ENCODE measurements at regions not wholly inside any gene's neighbourhood (a gene's known extent, or its start where the extent isn't known, plus 50 kb on each side); places are given as distances from the start of the nearest gene placed in this dataset.
"Not testable (repeated sequence)": the region's sequence is repeated elsewhere in the genome, so short reads cannot be mapped to it uniquely, and the experiment has no call there.

DNA sequence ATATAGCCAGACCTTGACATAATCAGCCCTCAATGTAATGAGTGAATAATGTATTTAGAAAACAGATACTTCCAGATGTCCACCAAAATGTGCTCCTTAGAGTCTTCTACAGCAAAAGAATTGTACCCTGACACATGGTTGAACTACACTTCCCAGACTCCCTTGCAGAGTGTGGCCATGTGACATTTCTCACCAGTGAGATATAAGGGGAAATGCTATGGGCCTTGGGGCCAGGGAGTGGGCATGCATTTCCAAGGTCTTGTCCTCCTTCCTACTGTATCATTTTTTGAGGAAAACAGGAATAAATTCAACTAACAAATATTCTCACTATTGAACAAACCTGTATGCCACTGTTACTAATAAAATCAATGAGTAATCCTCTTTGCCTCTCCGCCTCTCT, 211.4 kb upstream of the SMLR1 start:
- no peak for DNase-seq

DNA sequence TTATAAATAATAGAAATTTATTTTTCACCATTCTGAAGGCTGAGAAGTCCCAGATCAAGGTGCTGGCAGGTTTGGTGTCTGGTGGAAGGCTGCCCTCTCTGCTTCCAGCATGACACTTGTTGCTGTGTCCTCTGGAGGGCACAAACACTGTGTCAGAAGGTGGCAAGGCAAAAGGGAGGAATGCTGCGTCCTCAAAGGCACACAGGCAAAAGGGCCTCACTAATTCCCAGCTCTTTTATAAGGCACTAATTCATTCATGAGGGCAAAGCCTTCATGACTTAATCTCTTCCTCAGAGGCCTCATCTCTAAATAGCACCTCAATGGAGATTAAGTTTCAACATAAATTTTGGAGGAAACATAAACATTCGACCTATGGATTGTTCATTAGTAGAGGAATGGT, 209.5 kb upstream of the SMLR1 start:
- DNase-seq: no peak

GRCh38 chr6:130618806-130619205, 208.4 kb upstream of the SMLR1 start:
- not testable (repeated sequence) for DNase-seq

GRCh38 chr6:130620338-130620781, 206.8 kb upstream of the SMLR1 start:
- DNase-seq: no peak

- no peak for DNase-seq
These were observed 205.1 kb upstream of the SMLR1 start for GRCh38 chr6:130622142-130622541.

GRCh38 chr6:130624046-130624445, 203.2 kb upstream of the SMLR1 start:
- DNase-seq: no peak

GRCh38 chr6:130625825-130626527, 201.2 kb upstream of the SMLR1 start:
- peak; percentile 32 for DNase-seq

DNA sequence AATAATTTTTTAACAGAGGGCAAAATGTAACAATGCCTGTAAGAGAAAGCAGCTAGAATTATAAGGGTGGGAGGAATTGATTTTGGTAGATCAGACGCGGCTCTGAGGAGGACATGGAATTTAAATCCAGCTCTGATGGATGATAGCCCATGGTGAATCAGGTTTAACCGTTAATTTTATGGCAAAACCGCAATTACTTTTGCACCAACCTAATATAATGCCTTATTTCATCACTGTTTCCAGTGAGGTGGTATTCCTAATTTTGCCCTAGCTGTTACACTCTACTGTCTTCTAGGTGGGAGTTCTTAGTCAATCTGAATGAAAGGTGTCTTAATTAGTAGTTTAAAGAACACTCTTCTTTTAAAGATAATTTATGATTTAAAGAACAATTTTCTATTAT, 198.3 kb upstream of the SMLR1 start:
- no peak for DNase-seq

DNA sequence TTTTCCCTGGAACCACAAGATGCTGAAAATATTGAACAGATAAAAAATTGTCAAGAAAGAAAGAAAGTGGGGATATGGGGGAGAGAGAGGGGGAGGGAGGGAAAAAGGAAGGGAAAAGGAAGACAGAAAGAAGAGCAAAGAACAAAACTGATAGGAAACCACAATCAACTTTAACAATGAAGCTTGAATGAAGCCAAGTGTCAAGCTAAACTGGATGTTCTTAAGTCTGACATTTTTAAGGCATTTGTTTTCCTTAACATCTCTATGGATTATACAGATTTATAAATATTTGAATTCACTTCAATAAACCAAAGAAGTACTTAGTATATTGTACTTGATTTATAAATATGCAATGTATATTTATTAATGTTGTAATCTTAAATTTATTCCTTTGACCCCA, 197.6 kb upstream of the SMLR1 start:
- no peak for DNase-seq

DNA sequence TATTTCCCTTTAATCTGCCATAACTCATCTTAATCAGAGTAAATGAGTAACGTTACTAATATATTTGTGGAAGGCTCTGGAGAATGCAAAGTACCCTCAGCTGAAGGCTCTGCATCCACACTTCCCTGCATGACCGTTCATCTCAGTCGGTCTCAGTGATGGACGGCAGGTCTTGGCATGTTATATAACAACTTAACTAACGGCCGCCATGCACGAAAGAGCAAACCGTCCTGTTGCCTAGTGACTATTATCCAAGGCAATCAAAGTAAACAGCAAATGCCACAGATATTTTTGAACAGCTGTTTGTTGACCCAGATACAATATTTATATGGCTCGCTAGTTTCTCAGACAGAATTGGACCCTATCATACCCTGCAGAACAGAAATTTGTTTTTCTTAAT, 194.9 kb upstream of the SMLR1 start:
- DNase-seq: peak; percentile 67

DNA sequence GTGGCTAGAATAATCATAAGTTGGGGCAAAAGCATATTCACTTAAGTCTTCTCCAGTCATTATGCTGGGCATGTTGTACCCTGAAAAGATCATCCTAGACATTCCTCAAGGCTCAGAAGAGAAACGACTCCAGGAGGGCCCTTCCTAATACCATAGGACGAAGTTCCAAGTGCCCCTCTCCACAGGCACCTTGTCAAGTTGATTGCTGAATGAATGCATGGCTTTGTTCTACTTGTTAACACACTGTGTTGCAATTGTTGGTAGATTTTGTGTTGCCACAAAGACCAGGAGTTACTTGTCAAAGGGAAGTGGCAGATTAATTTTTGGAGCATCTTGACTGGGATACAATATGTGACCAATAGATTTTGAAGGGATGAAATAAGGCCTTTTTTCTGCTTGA, 194.3 kb upstream of the SMLR1 start:
- DNase-seq: no peak

DNA sequence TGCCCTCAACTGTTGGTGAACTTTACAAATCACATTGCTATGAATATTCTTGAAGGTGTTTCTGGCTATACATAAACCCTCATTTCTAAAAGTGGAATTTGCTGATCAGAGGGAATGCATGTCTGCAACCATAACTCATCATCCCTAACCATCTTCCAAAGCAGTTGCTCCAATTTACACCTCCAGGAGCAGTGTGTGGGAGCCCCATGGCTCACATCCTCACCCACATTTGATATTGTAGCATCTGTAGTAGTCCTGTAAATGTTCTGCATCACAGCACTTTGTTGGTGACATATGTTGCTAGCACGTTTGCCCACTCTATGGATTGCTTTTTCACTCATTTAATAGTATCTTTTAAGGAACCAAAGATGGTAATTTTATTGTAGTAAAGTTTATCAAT, 183.8 kb upstream of the SMLR1 start:
- no peak for DNase-seq

DNA sequence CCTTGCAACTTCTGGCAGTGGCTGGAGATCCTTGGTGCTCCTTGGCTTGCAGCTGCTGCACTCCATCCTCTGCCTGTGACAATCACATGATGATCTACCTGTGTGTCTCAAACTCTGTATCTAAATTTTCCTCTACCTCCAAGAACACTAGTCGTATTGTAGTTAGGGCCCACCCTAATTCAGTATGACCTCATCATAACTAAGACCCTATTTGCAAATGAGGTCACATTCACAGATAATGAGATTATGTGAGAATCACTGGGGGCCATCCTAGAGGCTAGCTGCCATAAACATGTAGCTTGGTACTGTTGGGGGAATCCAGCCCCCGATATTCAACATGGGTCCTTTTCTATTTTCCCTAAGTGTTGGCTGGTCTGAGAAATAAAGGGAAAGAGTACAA, 183.0 kb upstream of the SMLR1 start:
- DNase-seq: no peak

DNA sequence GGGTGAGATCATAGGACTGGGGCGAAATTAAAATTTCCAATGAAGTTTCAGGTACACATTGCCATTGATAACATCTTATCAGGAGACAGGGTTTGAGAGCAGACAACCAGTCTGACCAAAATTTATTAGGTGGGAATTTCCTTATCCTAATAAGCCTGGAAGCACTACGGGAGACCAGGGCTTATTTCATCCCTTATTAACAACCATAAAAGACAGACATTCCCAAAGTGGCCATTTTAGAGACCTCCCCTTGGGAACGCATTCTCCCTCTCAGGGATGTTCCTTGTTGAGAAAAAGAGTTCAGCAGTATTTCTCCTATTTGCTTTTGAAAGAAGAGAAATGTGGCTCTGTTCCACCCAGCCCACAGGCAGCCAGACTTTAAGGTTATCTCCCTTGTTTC, 182.4 kb upstream of the SMLR1 start:
- not testable (repeated sequence) for DNase-seq

DNA sequence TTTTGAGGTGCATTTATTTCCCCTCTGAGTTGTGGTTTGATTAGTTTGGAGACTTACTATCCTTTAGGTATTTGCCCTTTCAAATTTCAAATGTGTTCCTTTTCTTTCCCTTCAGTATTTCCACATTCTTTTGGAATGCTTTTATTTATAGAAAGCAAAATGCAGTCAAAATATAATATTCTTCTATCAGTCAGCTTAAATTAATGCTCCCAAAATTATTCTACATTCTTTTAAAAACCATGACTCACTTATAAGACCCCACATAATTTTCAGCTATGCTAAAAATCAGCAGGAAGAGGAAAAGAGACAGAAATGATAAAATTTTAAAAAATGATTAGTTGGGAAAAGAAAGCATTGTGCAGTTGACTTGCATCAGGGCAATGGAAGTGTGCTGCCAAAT, 180.0 kb upstream of the SMLR1 start:
- DNase-seq: no peak

- no peak for DNase-seq
These were observed 171.6 kb upstream of the SMLR1 start for GRCh38 chr6:130655586-130655985.

DNA sequence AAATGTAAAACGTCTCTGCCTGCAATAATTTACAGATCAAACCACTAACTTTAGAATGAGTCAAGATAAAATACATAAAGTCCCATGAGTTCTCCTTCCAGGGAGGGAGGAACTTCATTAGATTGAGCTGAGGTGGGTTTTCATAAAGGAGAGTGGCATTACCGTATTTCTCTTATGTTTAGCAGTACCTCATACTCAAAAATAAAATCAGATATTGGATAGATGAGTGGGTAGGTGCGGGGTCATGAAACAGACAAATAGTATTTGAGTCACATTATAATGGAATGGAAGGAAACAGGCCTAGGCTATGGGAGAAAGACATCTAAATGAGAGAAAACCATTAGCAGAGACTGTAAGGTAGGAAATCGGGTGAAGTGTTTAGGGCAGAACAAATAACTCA, 166.1 kb upstream of the SMLR1 start:
- no peak for DNase-seq

GRCh38 chr6:130666786-130667185, 160.4 kb upstream of the SMLR1 start:
- no peak for DNase-seq

DNA sequence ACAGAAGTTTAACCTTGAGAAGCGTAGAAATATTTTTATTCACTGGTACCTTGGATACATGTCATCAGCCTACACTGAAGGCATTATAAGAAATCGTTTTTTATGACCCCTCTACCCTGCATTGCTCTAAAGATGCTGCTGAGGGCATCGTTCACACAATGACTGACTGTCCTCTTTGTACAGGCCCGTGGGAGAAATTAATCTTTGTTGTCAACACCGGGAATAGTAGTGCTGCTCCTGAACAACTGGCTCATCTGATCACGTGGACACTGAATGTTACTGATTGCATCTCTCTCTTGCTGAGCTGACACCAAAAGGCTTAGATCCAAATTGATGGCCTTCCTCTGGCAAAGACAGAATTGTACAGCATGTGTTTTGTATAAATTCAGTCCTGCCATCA, 157.1 kb upstream of the SMLR1 start:
- DNase-seq: no peak

DNA sequence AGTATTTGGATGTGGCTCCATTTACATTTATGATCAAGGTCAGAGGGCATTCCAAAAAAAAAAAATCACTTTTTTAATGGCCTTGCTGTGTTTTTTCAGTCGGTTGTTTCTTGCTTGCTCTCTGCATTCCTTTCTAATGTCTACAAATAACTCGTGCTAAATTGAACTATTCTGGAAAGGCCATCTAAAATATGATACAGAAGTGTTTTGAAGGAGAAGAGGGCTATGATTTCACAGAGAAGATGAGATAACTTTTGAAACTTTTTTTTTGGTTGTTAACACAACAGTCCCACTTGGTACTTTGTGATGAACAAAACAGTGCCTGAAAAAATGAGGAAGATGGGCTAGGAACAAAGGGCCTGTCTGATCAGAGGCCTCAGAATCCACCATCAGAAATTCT, 156.1 kb upstream of the SMLR1 start:
- no peak for DNase-seq

GRCh38 chr6:130671577-130671976, 155.6 kb upstream of the SMLR1 start:
- no peak for DNase-seq

GRCh38 chr6:130672153-130672552, 155.1 kb upstream of the SMLR1 start:
- DNase-seq: no peak

DNA sequence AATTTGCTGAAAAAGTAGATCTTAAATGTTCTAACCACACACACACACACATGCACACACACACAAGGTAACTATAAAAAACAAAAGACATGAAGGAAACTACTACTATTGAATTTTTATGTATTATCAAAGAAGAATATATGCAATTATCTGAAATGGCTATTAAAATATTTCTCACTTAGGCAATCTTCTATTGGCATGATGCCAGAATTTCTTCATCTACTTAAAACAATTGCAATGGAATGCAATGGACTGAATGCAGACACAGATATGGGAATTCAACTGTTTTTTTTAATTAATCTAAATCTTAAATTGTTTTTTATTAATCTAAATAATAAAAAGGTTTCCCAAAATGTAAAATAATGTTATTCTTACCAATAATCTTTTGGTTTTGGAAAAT, 152.6 kb upstream of the SMLR1 start:
- DNase-seq: no peak

DNA sequence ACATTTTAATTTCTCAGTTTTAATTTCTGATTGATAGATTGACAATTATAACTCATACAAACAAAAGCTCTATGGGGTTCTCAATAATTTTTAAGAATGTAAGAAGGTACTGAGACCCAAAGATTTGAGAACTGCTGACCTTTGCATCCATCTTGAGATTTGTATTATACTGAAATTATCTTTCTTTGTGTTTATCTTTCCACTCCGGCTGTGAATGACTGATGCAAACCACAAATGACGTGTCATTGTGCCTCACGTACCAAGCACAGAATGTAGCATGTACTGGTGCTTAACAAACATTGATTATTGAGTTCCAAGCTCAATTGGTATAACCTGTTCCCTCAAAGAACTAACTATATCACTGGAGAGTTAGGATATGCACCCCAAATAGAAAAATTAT, 152.1 kb upstream of the SMLR1 start:
- DNase-seq: no peak

DNA sequence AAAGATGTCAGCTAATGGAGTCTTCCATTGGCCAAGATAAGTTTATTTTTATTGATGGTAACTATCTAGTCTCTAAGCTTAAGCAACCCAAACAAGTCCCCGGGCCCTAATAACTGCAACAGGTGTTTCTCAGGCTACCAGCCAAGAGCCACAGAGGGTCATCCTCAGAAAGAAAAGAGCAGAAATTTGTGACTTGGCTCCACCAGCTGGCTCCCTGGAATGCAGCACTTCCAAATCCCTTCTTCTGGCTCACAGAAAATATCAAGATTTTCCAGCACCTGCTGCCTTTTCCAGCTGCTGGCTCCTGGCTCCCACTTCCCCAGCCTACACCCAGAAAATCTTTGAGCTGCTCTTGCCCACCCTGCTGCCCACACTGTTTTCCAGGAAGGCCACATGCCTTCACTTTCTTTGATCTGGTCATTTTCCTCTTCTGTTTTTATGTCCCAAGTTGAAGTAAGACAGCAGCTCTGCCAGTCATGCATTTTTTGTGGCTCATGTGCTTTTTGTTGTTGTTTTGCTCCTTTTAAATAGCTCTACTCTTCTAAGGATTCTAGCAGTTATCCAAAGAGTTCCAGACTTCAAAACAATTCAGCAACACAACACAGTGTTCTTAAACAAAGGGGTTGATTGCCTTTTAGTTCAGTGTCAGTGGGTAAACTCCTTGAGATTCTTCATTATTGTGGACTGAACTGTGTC, 151.0 kb upstream of the SMLR1 start:
- no peak for DNase-seq

Measured in DMS153 (cell line).